ENCODE measurements at regions not wholly inside any gene's neighbourhood (a gene's known extent, or its start where the extent isn't known, plus 50 kb on each side); places are given as distances from the start of the nearest gene placed in this dataset.
"Not testable (repeated sequence)": the region's sequence is repeated elsewhere in the genome, so short reads cannot be mapped to it uniquely, and the experiment has no call there.

DNA sequence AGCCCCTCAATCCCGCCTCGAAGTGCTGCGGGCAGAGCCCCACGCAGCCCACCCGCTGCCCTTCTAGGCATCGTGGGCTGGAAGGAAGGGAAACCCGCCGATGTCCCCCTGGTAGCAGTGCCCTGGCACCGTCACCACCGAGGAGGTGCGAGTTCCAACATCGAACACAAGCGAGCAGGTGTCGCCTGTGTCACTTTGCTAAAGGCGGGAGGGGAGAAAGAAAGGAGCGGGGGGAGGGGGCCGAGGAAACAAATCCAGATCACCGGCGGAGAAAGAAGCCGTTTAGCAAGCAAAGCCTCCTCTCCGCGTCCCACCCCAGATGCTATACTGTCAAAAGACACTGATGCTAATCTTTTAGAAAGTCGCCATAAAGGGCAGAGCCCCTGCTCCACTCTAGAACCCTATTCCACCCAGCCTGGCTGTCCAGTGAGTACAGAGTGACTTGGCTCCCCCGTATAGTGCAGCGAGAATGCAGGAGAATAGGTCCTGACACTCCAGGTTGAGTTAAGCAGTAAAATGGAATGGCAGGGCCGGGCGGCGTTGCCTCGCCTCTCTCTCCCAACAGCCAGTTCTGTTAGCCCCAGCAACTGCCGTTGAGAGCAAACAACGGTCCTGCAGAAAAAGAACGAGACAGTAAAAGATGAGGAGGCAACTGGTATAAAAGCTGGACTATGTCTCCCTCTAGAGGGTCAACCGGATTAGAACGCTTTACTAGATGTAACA lies 67.9 kb upstream of the USP15 start:
- DNase-seq (ENCODE audit: low spot score): peak; percentile 79

- DNase-seq (ENCODE audit: low spot score): no peak
Measured at GRCh38 chr12:62192903-62193250, 67.3 kb upstream of the USP15 start.

DNA sequence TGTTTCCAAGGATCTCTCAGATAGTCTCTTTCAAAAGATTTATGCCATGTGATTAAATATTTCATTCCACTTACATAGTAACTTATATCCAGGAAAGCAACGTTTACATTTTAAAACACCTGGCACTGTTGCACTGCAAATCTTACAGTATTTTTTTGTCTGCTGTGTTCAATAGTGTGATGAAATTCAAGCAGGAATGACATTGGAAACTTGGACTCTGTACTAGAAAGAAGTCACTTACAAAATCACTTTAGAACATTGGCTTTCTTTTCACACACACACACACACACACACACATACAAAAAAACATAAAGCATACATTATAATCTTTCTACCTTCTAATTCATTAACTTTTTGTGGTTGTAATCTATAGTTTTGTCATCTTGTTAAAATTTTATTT lies 66.2 kb upstream of the USP15 start:
- DNase-seq (ENCODE audit: low spot score): no peak

DNA sequence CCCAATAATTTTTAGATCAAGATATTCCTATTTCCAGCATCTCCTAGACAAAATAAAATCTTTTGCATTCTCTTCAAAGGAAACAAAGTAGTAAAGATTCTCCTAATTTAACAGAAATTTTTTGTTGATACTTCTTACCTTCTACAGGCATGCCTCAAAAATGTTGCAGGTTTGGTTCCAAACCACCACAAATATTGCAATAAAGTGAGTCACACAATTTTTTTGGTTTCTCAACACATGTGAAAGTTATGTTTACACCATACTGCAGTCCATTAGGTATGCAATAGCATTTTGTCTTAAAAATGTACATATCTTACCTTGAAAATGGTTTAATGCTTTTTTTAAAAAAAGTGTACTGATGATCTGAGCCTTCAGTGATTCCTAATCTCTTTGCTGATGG lies 65.6 kb upstream of the USP15 start:
- no peak for DNase-seq (ENCODE audit: low spot score)

GRCh38 chr12:62196146-62196545 lies 64.1 kb upstream of the USP15 start:
- no peak for DNase-seq (ENCODE audit: low spot score)

GRCh38 chr12:62202861-62203260 lies 57.3 kb upstream of the USP15 start:
- not testable (repeated sequence) for DNase-seq (ENCODE audit: low spot score)

- DNase-seq (ENCODE audit: low spot score): peak; percentile 24
Measured at GRCh38 chr12:62205346-62205745, 54.9 kb upstream of the USP15 start.

GRCh38 chr12:62207248-62207647 lies 53.0 kb upstream of the USP15 start:
- DNase-seq (ENCODE audit: low spot score): no peak

Data from kidney tubule cell (primary cell).